ENCODE measurements at regions not wholly inside any gene's neighbourhood (a gene's known extent, or its start where the extent isn't known, plus 50 kb on each side); places are given as distances from the start of the nearest gene placed in this dataset.

DNA sequence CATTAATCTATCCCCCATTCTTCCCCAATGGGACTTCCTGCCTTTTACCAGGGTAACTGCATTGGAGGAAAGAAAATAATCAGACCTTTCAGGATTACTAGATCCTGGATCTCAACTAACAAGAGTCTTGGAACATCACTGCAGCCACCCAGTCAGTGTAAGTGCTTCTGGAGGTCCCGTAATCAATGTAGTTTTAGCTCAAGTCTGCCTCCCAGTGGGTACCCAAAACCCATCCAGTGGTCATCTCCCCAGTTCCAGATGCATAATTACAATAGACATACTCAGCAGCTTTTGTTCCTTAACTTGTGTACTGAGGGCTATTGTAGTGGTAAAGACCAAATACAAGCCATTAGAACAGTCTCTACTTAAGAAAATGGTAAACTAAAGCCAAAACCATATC, 319.1 kb downstream of the GPATCH2 start:
- TF ChIP-seq POLR2A (IDR thresholded peaks at IDR 0.05): no peak
- TF ChIP-seq, protein P1, sequence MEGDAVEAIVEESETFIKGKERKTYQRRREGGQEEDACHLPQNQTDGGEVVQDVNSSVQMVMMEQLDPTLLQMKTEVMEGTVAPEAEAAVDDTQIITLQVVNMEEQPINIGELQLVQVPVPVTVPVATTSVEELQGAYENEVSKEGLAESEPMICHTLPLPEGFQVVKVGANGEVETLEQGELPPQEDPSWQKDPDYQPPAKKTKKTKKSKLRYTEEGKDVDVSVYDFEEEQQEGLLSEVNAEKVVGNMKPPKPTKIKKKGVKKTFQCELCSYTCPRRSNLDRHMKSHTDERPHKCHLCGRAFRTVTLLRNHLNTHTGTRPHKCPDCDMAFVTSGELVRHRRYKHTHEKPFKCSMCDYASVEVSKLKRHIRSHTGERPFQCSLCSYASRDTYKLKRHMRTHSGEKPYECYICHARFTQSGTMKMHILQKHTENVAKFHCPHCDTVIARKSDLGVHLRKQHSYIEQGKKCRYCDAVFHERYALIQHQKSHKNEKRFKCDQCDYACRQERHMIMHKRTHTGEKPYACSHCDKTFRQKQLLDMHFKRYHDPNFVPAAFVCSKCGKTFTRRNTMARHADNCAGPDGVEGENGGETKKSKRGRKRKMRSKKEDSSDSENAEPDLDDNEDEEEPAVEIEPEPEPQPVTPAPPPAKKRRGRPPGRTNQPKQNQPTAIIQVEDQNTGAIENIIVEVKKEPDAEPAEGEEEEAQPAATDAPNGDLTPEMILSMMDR (IDR thresholded peaks at IDR 0.05): no peak

Measured in adrenal gland (tissue), 5 donors.